ENCODE measurements at regions not wholly inside any gene's neighbourhood (a gene's known extent, or its start where the extent isn't known, plus 50 kb on each side); places are given as distances from the start of the nearest gene placed in this dataset.

GRCh38 chr6:95128439-95128838 is 448.9 kb upstream of the MANEA start:
- DNase-seq (ENCODE audit: low read depth in 6 of 9, low spot score in 9 of 9): no peak
- H3K4me3 ChIP-seq (ENCODE audit: low read length in 2 of 2): no peak overlapping the region
- no peak overlapping the region for H3K27ac ChIP-seq (ENCODE audit: low read depth in 1 of 2, low read length in 1 of 2)
- 85% methylated on average over 2 of the region's 2 CpGs for WGBS
- H3K9me3 ChIP-seq (ENCODE audit: control insufficient read depth in 2 of 2, insufficient read depth in 1 of 2, low read length in 1 of 2): no peaks in the 10 kb centered on the region
- H3K27me3 ChIP-seq (ENCODE audit: control insufficient read depth in 2 of 2, insufficient read depth in 1 of 2, low read length in 1 of 2): no peaks in the 10 kb centered on the region
- no peaks in the 10 kb centered on the region for H3K4me1 ChIP-seq (ENCODE audit: control insufficient read depth in 2 of 2, insufficient read depth in 2 of 2, low read length in 2 of 2)
- no peaks in the 10 kb centered on the region for H3K36me3 ChIP-seq (ENCODE audit: control insufficient read depth in 2 of 2, insufficient read depth in 2 of 2, low read length in 1 of 2)

GRCh38 chr6:95128947-95129346 is 448.4 kb upstream of the MANEA start:
- no peak overlapping the region for H3K27ac ChIP-seq (ENCODE audit: low read depth in 1 of 2, low read length in 1 of 2)
- no peaks in the 10 kb centered on the region for H3K27me3 ChIP-seq (ENCODE audit: control insufficient read depth in 2 of 2, insufficient read depth in 1 of 2, low read length in 1 of 2)
- H3K4me3 ChIP-seq (ENCODE audit: low read length in 2 of 2): no peak overlapping the region
- H3K4me1 ChIP-seq (ENCODE audit: control insufficient read depth in 2 of 2, insufficient read depth in 2 of 2, low read length in 2 of 2): no peaks in the 10 kb centered on the region
- WGBS: 82% methylated on average over 2 of the region's 2 CpGs
- no peaks in the 10 kb centered on the region for H3K36me3 ChIP-seq (ENCODE audit: control insufficient read depth in 2 of 2, insufficient read depth in 2 of 2, low read length in 1 of 2)
- no peaks in the 10 kb centered on the region for H3K9me3 ChIP-seq (ENCODE audit: control insufficient read depth in 2 of 2, insufficient read depth in 1 of 2, low read length in 1 of 2)
- no peak for DNase-seq (ENCODE audit: low read depth in 6 of 9, low spot score in 9 of 9)

GRCh38 chr6:95133578-95133977 is 443.8 kb upstream of the MANEA start:
- WGBS: 48% methylated on average over 5 of the region's 5 CpGs
- Histone ChIP-seq H3K9me3 (ENCODE audit: control insufficient read depth in 2 of 2, insufficient read depth in 1 of 2, low read length in 1 of 2) (no peaks in the 10 kb centered on the region), H3K4me1 (ENCODE audit: control insufficient read depth in 2 of 2, insufficient read depth in 2 of 2, low read length in 2 of 2) (no peaks in the 10 kb centered on the region), H3K4me3 (ENCODE audit: low read length in 2 of 2) (no peak overlapping the region), H3K27ac (ENCODE audit: low read depth in 1 of 2, low read length in 1 of 2) (no peak overlapping the region), H3K27me3 (ENCODE audit: control insufficient read depth in 2 of 2, insufficient read depth in 1 of 2, low read length in 1 of 2) (no peaks in the 10 kb centered on the region), H3K36me3 (ENCODE audit: control insufficient read depth in 2 of 2, insufficient read depth in 2 of 2, low read length in 1 of 2) (no peaks in the 10 kb centered on the region)
- DNase-seq (ENCODE audit: low read depth in 6 of 9, low spot score in 9 of 9): no peak

GRCh38 chr6:95135182-95135581 is 442.2 kb upstream of the MANEA start:
- H3K9me3 ChIP-seq (ENCODE audit: control insufficient read depth in 2 of 2, insufficient read depth in 1 of 2, low read length in 1 of 2): no peaks in the 10 kb centered on the region
- no peaks in the 10 kb centered on the region for H3K36me3 ChIP-seq (ENCODE audit: control insufficient read depth in 2 of 2, insufficient read depth in 2 of 2, low read length in 1 of 2)
- H3K27ac ChIP-seq (ENCODE audit: low read depth in 1 of 2, low read length in 1 of 2): no peak overlapping the region
- no peaks in the 10 kb centered on the region for H3K4me1 ChIP-seq (ENCODE audit: control insufficient read depth in 2 of 2, insufficient read depth in 2 of 2, low read length in 2 of 2)
- 81% methylated on average over 1 of the region's 1 CpG for WGBS
- no peak overlapping the region for H3K4me3 ChIP-seq (ENCODE audit: low read length in 2 of 2)
- no peak for DNase-seq (ENCODE audit: low read depth in 6 of 9, low spot score in 9 of 9)
- no peaks in the 10 kb centered on the region for H3K27me3 ChIP-seq (ENCODE audit: control insufficient read depth in 2 of 2, insufficient read depth in 1 of 2, low read length in 1 of 2)

- H3K36me3 ChIP-seq (ENCODE audit: control insufficient read depth in 2 of 2, insufficient read depth in 2 of 2, low read length in 1 of 2): no peaks in the 10 kb centered on the region
- no peaks in the 10 kb centered on the region for H3K27me3 ChIP-seq (ENCODE audit: control insufficient read depth in 2 of 2, insufficient read depth in 1 of 2, low read length in 1 of 2)
- 97% methylated on average over 2 of the region's 2 CpGs for WGBS
- no peak overlapping the region for H3K27ac ChIP-seq (ENCODE audit: low read depth in 1 of 2, low read length in 1 of 2)
- no peaks in the 10 kb centered on the region for H3K9me3 ChIP-seq (ENCODE audit: control insufficient read depth in 2 of 2, insufficient read depth in 1 of 2, low read length in 1 of 2)
- no peaks in the 10 kb centered on the region for H3K4me1 ChIP-seq (ENCODE audit: control insufficient read depth in 2 of 2, insufficient read depth in 2 of 2, low read length in 2 of 2)
- no peak for DNase-seq (ENCODE audit: low read depth in 6 of 9, low spot score in 9 of 9)
- H3K4me3 ChIP-seq (ENCODE audit: low read length in 2 of 2): no peak overlapping the region
Measured at GRCh38 chr6:95142101-95142500, 435.2 kb upstream of the MANEA start.

GRCh38 chr6:95142661-95143335 is 434.5 kb upstream of the MANEA start:
- Histone ChIP-seq H3K27ac (ENCODE audit: low read depth in 1 of 2, low read length in 1 of 2) (no peak overlapping the region), H3K9me3 (ENCODE audit: control insufficient read depth in 2 of 2, insufficient read depth in 1 of 2, low read length in 1 of 2) (no peaks in the 10 kb centered on the region), H3K27me3 (ENCODE audit: control insufficient read depth in 2 of 2, insufficient read depth in 1 of 2, low read length in 1 of 2) (no peaks in the 10 kb centered on the region), H3K4me3 (ENCODE audit: low read length in 2 of 2) (no peak overlapping the region), H3K4me1 (ENCODE audit: control insufficient read depth in 2 of 2, insufficient read depth in 2 of 2, low read length in 2 of 2) (no peaks in the 10 kb centered on the region), H3K36me3 (ENCODE audit: control insufficient read depth in 2 of 2, insufficient read depth in 2 of 2, low read length in 1 of 2) (no peaks in the 10 kb centered on the region)
- WGBS: 86% methylated on average over 1 of the region's 1 CpG
- DNase-seq (ENCODE audit: low read depth in 6 of 9, low spot score in 9 of 9): no peak

- no peak for DNase-seq (ENCODE audit: low read depth in 6 of 9, low spot score in 9 of 9)
- H3K27ac ChIP-seq (ENCODE audit: low read depth in 1 of 2, low read length in 1 of 2): no peak overlapping the region
- no peaks in the 10 kb centered on the region for H3K4me1 ChIP-seq (ENCODE audit: control insufficient read depth in 2 of 2, insufficient read depth in 2 of 2, low read length in 2 of 2)
- H3K27me3 ChIP-seq (ENCODE audit: control insufficient read depth in 2 of 2, insufficient read depth in 1 of 2, low read length in 1 of 2): no peaks in the 10 kb centered on the region
- WGBS: 81% methylated on average over 5 of the region's 5 CpGs
- no peaks in the 10 kb centered on the region for H3K36me3 ChIP-seq (ENCODE audit: control insufficient read depth in 2 of 2, insufficient read depth in 2 of 2, low read length in 1 of 2)
- H3K9me3 ChIP-seq (ENCODE audit: control insufficient read depth in 2 of 2, insufficient read depth in 1 of 2, low read length in 1 of 2): no peaks in the 10 kb centered on the region
- no peak overlapping the region for H3K4me3 ChIP-seq (ENCODE audit: low read length in 2 of 2)
Measured at GRCh38 chr6:95143408-95144180, 433.7 kb upstream of the MANEA start.

- H3K27ac ChIP-seq (ENCODE audit: low read depth in 1 of 2, low read length in 1 of 2): no peak overlapping the region
- no peaks in the 10 kb centered on the region for H3K4me1 ChIP-seq (ENCODE audit: control insufficient read depth in 2 of 2, insufficient read depth in 2 of 2, low read length in 2 of 2)
- DNase-seq (ENCODE audit: low read depth in 6 of 9, low spot score in 9 of 9): no peak
- no peaks in the 10 kb centered on the region for H3K36me3 ChIP-seq (ENCODE audit: control insufficient read depth in 2 of 2, insufficient read depth in 2 of 2, low read length in 1 of 2)
- no peaks in the 10 kb centered on the region for H3K9me3 ChIP-seq (ENCODE audit: control insufficient read depth in 2 of 2, insufficient read depth in 1 of 2, low read length in 1 of 2)
- WGBS: 66% methylated on average over 1 of the region's 1 CpG
- no peak overlapping the region for H3K4me3 ChIP-seq (ENCODE audit: low read length in 2 of 2)
- no peaks in the 10 kb centered on the region for H3K27me3 ChIP-seq (ENCODE audit: control insufficient read depth in 2 of 2, insufficient read depth in 1 of 2, low read length in 1 of 2)
Measured at GRCh38 chr6:95145457-95145856, 431.9 kb upstream of the MANEA start.

- Histone ChIP-seq H3K36me3 (ENCODE audit: control insufficient read depth in 2 of 2, insufficient read depth in 2 of 2, low read length in 1 of 2) (no peaks in the 10 kb centered on the region), H3K4me1 (ENCODE audit: control insufficient read depth in 2 of 2, insufficient read depth in 2 of 2, low read length in 2 of 2) (no peaks in the 10 kb centered on the region), H3K4me3 (ENCODE audit: low read length in 2 of 2) (no peak overlapping the region), H3K27me3 (ENCODE audit: control insufficient read depth in 2 of 2, insufficient read depth in 1 of 2, low read length in 1 of 2) (no peaks in the 10 kb centered on the region), H3K27ac (ENCODE audit: low read depth in 1 of 2, low read length in 1 of 2) (no peak overlapping the region), H3K9me3 (ENCODE audit: control insufficient read depth in 2 of 2, insufficient read depth in 1 of 2, low read length in 1 of 2) (no peaks in the 10 kb centered on the region)
- no peak for DNase-seq (ENCODE audit: low read depth in 6 of 9, low spot score in 9 of 9)
Measured at GRCh38 chr6:95159557-95159956, 417.8 kb upstream of the MANEA start.

Data from thymus (tissue), 11 donors.